ENCODE measurements at regions not wholly inside any gene's neighbourhood (a gene's known extent, or its start where the extent isn't known, plus 50 kb on each side); places are given as distances from the start of the nearest gene placed in this dataset.

DNA sequence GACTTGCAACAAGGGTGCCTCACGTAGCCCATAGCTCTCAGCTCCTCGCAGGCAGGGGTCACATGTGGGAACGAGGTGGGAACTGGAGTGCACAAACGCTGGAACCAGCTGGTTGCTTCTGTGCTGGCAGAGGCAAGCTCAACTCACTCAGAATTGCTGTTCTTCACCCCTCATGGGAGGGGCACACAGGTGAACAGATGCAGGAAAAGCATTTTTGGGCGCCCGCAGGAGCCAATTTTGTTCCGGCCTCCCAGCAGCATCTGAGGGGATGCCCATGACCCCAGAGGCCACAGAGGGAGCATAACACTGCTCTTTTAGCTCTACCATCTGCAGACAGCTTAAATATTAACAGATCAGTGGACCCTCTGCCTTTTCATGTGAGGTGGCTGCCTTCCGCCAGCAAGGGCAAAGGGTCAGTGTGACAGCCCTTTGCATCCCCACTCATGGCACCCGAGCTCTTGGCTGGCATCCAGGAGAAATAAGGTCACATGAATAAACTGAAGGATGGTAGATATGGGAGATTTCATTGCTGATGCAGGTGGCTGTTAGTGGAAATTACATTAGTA is 196.2 kb downstream of the SLCO4C1 start (continued):
- TF ChIP-seq, protein P1, sequence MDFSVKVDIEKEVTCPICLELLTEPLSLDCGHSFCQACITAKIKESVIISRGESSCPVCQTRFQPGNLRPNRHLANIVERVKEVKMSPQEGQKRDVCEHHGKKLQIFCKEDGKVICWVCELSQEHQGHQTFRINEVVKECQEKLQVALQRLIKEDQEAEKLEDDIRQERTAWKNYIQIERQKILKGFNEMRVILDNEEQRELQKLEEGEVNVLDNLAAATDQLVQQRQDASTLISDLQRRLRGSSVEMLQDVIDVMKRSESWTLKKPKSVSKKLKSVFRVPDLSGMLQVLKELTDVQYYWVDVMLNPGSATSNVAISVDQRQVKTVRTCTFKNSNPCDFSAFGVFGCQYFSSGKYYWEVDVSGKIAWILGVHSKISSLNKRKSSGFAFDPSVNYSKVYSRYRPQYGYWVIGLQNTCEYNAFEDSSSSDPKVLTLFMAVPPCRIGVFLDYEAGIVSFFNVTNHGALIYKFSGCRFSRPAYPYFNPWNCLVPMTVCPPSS (IDR thresholded peaks at IDR 0.05): no peak
- TF ChIP-seq, protein P2, sequence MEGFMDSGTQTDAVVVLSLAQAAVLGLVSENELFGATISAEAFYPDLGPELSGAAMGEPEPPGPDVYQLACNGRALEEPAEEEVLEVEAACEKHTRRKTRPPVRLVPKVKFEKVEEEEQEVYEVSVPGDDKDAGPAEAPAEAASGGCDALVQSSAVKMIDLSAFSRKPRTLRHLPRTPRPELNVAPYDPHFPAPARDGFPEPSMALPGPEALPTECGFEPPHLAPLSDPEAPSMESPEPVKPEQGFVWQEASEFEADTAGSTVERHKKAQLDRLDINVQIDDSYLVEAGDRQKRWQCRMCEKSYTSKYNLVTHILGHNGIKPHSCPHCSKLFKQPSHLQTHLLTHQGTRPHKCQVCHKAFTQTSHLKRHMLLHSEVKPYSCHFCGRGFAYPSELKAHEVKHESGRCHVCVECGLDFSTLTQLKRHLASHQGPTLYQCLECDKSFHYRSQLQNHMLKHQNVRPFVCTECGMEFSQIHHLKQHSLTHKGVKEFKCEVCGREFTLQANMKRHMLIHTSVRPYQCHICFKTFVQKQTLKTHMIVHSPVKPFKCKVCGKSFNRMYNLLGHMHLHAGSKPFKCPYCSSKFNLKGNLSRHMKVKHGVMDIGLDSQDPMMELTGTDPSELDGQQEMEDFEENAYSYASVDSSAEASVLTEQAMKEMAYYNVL (CRISPR knock-in tag; IDR thresholded peaks at IDR 0.05; ENCODE audit: borderline replicate concordance): no peak; the same call in 1 of the 2 replicates
- TF ChIP-seq, protein P3, sequence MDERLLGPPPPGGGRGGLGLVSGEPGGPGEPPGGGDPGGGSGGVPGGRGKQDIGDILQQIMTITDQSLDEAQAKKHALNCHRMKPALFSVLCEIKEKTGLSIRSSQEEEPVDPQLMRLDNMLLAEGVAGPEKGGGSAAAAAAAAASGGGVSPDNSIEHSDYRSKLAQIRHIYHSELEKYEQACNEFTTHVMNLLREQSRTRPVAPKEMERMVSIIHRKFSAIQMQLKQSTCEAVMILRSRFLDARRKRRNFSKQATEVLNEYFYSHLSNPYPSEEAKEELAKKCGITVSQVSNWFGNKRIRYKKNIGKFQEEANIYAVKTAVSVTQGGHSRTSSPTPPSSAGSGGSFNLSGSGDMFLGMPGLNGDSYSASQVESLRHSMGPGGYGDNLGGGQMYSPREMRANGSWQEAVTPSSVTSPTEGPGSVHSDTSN (CRISPR knock-in tag; IDR thresholded peaks at IDR 0.05): 0 out of 2 replicates have a peak, but pooled peaks have one; percentile 12
- TF ChIP-seq ZNF616 (CRISPR knock-in tag; IDR thresholded peaks at IDR 0.05; ENCODE audit: low read depth): no peak
- TF ChIP-seq ATF7 (IDR thresholded peaks at IDR 0.05): no peak
- TF ChIP-seq ATF7 (CRISPR knock-in tag; IDR thresholded peaks at IDR 0.05): no peak; the same call in 1 of the 2 replicates
- TF ChIP-seq ZNF317 (CRISPR knock-in tag; IDR thresholded peaks at IDR 0.05): 0 out of 2 replicates have a peak, but pooled peaks have one; percentile 62
- TF ChIP-seq RARG (CRISPR knock-in tag; IDR thresholded peaks at IDR 0.05; ENCODE audit: low read depth): no peak
- no peak for TF ChIP-seq MAFG (CRISPR knock-in tag; IDR thresholded peaks at IDR 0.05)
- TF ChIP-seq NR2C2 (CRISPR knock-in tag; IDR thresholded peaks at IDR 0.05; ENCODE audit: borderline replicate concordance): peak; percentile 84
- TF ChIP-seq ZNF264 (CRISPR knock-in tag; IDR thresholded peaks at IDR 0.05): no peak
- no peak for TF ChIP-seq TEAD2 (CRISPR knock-in tag; IDR thresholded peaks at IDR 0.05)
- no peak for TF ChIP-seq NFE2L2 (IDR thresholded peaks at IDR 0.05; ENCODE audit: low read length)
- peak; percentile 58 for TF ChIP-seq SP5 (CRISPR knock-in tag; IDR thresholded peaks at IDR 0.05; ENCODE audit: borderline replicate concordance, low read depth)
- no peak for TF ChIP-seq ZNF619 (CRISPR knock-in tag; IDR thresholded peaks at IDR 0.05)
- peak; percentile 81; the same call in 1 of the 2 replicates for TF ChIP-seq ZNF792 (CRISPR knock-in tag; IDR thresholded peaks at IDR 0.05)
- TF ChIP-seq TGIF2 (CRISPR knock-in tag; IDR thresholded peaks at IDR 0.05): no peak
- peak; percentile 49 for TF ChIP-seq GABPB1 (CRISPR knock-in tag; IDR thresholded peaks at IDR 0.05)
- TF ChIP-seq, protein P4, sequence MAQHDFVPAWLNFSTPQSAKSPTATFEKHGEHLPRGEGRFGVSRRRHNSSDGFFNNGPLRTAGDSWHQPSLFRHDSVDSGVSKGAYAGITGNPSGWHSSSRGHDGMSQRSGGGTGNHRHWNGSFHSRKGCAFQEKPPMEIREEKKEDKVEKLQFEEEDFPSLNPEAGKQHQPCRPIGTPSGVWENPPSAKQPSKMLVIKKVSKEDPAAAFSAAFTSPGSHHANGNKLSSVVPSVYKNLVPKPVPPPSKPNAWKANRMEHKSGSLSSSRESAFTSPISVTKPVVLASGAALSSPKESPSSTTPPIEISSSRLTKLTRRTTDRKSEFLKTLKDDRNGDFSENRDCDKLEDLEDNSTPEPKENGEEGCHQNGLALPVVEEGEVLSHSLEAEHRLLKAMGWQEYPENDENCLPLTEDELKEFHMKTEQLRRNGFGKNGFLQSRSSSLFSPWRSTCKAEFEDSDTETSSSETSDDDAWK (CRISPR knock-in tag; IDR thresholded peaks at IDR 0.05): no peak
